G401 (cell line): ENCODE measurements at regions not wholly inside any gene's neighbourhood (a gene's known extent, or its start where the extent isn't known, plus 50 kb on each side); places are given as distances from the start of the nearest gene placed in this dataset.

Experiments used
- DNase-seq: peaks from one replicate; pipeline ENCODE4 v3.0.0-alpha.2; 2015; ENCODE audit warnings: low spot score
- in situ Hi-C: cut with HindIII; loops from 2 replicates; pipeline ENCODE4 v1.10.0; 2016; ENCODE audit warnings: low sequenced_read_pairs, mixed read lengths

DNA sequence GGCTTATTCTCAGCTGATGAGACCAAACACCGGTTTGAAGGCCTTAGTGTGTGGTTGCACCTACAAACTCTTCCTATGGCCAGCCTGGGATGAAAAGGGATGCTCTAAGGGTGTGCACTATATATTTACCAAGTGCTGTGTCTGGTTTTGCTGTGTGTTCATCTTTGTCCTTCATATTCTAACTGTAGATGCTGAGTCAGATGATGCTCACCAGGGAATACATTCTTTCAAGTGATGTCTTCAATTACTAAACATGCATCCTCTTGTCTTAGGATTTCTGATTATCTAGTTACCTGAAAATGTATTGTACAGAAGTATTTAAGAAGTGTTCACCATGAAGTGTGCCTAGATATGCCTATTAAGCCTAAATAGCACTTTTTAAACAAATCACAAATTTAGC lies 1111.6 kb upstream of the ZEB2 start:
- DNase-seq = no peak
- in situ Hi-C loops = no loop called here

DNA sequence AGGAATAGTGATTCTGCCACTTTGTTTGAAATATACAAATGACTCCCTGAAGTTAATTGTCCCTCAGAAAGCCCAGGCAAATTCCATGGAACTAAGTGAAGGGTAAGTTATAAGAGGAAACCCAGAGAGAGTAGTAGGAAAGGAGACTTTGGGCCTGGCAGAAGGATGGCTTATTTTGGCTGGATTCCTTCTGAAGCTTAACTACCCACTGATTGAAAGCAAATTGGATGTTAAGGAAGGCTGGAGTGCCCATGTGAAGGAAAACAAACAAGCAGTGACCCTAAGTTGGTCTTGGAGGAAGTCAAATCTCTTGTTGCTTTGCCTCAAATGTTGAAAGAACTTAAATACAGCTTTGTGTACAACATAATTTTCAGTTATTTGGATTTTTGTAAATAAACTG lies 1106.4 kb upstream of the ZEB2 start:
- in situ Hi-C loops = no loop called here
- no peak for DNase-seq

DNA sequence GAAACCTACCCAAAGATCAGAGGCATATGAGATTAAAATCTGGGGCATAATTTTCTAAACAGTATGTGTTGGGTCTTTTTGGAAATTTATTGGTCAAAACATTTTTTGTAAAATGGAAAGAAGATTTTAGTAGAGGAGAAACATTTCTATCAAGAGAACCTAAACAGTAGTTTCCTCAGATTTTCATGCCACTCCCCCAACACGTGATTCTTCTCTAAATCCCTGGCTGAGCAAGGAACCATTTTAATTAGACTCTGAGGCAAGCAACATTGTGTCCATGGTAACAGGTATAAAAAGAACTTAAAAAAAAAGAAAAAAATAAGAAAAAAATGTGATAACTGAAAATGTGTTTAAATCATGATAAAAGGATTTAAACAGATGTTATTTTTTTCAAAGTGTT lies 1105.2 kb upstream of the ZEB2 start:
- in situ Hi-C loops = no loop called here
- no peak for DNase-seq

DNA sequence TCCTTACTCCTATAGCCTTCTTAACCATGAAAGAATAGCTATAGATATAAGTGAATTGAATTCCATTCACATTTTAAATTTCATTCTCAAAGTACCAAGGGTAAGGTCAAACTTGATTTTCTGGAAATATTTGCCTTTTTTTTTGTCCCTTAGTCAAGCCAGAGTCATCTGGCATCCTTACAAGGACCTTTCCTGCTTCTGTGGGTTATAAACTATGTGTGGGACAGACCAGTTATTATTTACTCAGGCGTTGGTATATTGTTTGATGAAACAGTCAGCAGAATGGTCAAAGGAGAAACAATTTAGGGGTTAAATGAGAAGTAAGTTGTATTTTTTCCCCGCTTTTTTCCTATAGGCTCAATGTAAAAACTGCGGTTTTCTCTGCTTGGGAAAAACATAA lies 1103.2 kb upstream of the ZEB2 start:
- no peak for DNase-seq
- in situ Hi-C loops = no loop called here

DNA sequence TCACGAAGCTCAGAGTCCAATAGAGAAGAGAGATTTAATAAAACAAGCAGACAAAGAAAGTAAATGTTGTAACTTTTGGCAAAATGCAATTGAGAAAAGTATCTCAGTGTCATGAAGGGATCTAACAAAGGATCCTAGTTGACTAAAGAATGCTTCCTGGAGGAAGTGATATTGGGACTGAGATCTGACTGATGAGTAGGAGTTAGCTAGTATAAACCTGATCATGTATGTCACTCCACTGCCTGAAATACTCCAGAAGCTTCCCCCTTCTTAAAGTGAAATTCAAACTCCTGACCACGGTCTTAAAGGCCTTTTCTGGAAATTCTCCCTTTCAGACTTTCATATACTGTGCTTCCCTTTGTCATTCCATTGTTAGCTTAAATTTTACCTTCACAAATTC lies 1102.4 kb upstream of the ZEB2 start:
- no peak for DNase-seq
- in situ Hi-C loops = no loop called here

DNA sequence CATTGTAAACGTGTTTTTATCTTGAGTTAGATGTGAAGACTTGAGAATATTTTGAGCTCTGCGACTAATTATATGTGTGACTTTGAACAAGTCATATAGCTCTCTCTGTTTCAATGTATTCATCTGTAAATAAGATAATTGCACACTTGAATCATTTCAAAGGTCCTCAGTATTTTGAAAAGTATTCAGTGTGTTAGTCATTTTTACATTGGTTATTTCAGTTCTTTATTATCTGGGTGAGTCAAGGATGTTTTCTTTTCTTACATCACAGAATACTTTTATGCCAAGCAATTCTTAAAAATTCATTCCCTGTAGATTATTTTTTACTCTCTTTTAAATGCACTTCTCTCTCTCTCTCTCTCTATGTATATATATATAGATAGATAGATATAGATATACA lies 1098.0 kb upstream of the ZEB2 start:
- no peak for DNase-seq
- in situ Hi-C loops = no loop called here

DNA sequence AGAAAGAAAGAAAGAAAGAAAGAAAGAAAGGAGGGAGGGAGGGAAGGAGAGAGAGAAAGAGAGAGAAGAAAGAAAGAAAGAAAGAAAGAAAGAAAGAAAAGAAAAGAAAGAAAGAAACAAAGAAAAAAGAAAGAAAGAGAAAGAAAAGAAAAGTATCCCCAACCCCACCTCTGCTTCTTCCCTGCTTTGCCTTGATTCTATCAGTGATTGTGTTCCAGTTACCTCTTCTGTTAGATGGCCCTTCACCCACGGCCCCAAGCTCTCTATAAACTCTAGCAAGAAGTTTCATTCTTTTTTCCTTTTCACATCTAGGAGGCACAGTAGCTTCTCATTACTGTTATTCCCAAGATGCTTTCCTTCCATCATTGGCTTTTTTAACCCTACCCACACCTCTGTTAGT lies 1097.5 kb upstream of the ZEB2 start:
- no peak for DNase-seq
- in situ Hi-C loops = no loop called here

DNA sequence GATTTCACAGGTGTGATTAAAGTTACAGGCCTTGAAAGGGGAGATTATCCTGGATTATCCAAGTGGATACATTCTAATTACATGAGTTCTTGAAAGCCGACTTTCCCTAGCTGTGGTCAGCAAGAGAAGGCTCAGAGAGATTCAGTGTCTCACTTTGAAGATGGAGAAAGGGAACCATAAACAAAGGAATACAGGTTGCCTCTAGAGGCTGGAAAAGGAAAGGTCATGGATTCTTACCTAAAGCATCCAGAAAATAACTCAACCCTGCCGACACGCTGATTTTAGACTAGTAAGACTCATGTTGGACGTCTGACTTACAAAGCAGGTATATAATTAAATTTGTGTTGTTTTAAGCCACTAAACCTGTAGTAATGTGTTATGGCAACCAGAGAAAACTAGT lies 1095.7 kb upstream of the ZEB2 start:
- in situ Hi-C loops = no loop called here
- no peak for DNase-seq

DNA sequence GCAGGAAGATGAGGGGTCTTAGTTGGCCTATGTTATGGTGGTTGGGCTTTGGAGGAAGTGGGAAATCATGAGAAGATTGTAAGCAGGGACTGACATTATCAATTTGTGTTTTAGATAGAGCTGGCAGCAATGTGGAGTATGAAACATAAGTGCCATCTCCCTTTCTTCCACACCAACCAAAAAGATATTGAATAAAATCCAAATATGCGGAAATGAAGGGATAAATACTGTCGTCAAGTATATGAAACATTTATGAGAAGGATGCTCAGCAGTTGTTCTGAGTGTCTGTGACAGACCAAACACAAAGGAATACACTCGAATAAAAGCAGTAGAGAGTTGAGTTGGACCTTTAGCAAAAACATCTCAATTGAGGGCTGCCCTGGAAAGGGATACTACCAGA lies 1090.0 kb upstream of the ZEB2 start:
- no peak for DNase-seq

DNA sequence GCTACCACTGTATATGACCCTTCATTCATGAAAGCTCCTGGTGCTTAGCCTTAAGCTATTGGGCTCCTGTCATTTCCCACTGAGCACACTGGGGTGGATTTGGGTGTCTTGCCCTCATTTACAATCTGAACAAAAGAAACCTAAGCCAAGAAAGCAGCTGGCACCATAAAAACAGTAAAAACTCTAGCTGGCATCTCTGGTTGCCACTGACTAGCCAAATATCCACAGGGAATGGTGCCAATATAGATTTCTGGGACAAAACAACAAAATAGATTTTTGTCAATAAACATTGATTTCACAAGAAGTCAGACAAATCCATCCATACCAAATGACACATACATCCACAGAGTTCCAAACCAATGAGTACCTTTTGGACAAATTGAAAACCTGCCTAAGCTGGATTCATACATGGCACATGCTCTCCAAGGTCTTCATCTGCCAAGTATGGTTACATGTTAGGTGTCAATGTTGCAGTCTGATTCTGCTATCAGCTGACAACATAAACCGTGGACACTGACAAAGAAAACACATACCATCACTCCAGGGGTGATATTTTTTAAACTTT lies 1081.5 kb upstream of the ZEB2 start:
- in situ Hi-C loops = no loop called here

More for the DNA sequence above, 1090.0 kb upstream of the ZEB2 start:
- in situ Hi-C loops = no loop called here

DNA sequence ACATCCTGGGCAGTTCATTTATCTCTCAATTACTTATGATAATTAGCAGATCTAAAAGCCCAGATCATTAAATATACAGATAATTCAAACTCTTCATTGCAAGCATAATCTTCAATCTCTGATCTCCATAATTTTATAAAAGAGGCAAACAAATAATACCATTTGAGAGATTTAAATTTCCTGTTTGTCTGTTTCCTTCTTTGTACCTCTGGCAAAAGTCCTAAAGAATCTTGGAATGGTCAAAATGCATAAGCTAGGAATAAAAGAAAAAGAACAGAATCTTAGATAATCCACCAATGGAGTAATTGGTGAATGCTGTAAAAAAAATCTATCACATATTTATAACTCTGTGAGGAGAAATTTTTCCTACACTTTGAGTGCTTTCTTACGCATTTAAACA lies 1080.9 kb upstream of the ZEB2 start:
- in situ Hi-C loops = no loop called here
- no peak for DNase-seq

More for the DNA sequence above, 1081.5 kb upstream of the ZEB2 start:
- no peak for DNase-seq

DNA sequence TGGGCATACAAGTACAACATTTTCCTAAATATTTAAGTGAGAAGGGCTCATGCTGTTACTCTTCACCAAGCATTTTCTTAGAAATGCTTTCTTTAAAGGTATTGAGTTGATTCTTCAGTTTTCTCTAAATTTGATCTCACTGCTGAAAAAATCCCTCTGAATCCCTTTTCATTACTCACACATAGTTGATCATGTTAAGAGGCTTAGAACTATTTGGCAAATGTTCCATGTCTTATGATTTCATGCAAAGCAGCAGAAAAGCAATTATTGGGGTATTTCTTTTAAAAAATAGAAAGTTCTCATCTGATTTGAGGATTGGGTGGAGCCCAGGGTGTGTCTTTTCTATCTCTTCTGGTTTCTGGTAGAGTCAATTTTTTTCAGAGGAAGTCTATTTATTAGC lies 1079.8 kb upstream of the ZEB2 start:
- in situ Hi-C loops = no loop called here
- DNase-seq = no peak

DNA sequence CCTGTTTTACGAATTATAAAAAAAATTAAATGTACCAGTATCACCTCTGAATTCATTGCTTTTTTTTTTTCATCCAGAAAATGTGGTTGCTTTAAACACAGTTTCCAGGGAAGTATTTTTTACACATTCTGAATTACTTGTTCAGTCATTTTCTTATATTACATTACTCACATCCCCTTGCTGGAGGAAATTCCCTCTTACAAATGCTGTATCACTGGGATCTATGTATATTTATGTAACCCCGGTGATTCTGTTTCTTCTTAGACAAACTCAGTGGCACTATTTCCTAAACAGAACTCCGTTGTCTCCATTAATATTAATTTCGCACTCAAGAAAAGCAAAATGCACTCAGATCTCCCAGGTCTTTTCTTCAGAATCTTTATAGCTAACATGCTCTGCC lies 1078.5 kb upstream of the ZEB2 start:
- no peak for DNase-seq
- in situ Hi-C loops = no loop called here

DNA sequence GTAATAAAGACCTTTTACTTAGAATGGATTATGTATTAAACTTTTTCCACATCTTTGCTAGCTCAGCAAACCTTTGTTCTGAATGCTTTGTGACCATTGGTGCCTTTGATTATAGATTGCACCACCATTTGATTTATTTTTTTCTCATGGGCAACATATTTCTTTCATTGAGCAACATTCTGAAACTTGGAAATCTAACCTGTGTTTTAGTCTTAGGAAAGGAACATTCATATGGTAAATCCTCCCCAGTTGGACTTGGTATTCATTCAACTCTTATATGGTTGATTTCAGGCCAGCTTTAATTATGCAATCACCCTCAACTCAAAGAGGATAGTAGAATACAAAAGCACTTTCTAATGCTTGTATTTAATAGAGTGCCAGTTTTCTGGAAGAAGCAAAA lies 1077.9 kb upstream of the ZEB2 start:
- in situ Hi-C loops = no loop called here
- no peak for DNase-seq

DNA sequence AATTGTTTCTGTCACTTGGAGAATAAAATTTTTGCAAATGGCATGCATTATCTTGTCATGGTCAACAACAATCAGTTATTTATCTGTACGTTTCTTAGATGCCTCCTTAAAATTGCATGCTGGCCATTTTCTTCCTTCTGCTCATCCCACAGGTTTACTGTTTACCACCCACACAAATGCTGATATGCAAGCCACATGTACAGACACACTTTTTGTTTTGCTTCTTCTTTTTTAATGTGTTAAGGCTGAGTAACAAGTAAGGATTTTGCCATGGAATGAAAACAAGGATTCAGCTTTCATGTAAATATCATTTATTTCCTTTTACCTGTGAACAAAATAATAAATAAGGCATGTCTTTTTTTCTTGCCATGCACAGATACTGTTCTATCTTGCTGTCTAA lies 1077.1 kb upstream of the ZEB2 start:
- DNase-seq = no peak
- in situ Hi-C loops = no loop called here

DNA sequence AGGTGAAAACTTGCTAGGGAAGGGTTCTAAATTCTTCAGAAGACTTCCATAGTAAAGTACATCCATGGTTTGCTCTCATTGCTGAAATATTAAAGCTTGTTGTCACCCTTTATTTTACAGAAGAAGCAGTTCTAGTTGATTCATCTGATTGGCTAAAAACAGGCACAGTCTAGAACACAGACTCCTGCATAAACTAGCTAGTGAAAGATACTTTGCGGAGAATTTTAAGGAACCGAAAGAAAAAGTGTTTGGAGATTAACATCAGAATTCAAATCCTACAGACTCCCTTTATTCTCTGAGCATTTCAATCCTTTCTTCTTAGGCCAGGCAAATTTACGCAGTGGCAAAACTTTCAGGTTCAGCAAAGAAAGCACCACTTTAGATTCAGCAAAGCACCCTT lies 1076.5 kb upstream of the ZEB2 start:
- no peak for DNase-seq
- in situ Hi-C loops = no loop called here

DNA sequence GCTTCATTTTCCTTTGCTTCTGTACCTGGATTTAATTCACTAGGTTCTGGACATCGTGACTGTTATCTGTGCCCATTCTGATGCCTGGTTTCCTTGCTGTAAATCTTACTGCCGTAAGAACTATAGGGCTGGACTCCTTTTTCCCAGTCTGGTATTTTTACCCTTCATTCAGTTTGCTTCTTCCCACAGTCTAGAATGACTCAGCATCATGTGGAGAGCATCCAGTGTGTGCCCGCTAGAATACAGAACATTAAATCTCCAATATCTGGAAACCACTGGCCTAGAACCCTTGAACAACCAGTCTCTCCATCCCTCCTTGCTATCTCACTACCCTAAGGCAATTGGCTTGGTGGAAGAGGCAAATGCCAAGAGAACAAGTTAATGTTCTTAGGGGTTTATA lies 1075.4 kb upstream of the ZEB2 start:
- in situ Hi-C loops = no loop called here
- no peak for DNase-seq

DNA sequence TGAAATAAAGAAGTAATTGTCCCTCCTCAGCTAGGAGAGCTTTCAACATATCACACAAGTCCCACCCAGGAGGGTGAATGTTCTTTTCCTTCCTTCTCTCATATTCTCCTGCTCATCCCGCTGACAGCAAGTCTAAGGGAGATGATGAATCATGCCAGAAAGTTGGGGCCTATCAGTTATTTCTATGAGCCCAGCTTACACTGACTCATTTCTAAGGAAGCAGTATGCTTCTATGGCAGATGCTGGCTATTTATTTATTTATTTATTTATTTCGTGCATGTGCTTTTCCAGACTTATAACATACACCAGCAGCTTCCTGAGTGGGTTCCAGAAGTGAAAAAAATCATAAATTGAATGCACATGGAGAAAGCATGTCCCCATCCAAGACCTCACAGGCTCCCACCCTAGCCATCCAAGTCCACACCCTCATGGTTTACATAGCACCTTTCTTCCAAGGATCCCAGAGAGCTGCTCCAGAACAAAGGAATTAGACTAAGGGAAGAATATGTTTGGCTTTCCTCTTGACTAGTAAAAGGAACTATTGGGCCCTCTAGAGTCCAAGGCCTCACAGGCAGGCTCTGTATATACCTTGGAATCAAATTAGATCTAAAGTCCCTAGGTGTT lies 1074.2 kb upstream of the ZEB2 start:
- no peak for DNase-seq
- in situ Hi-C loops = no loop called here

DNA sequence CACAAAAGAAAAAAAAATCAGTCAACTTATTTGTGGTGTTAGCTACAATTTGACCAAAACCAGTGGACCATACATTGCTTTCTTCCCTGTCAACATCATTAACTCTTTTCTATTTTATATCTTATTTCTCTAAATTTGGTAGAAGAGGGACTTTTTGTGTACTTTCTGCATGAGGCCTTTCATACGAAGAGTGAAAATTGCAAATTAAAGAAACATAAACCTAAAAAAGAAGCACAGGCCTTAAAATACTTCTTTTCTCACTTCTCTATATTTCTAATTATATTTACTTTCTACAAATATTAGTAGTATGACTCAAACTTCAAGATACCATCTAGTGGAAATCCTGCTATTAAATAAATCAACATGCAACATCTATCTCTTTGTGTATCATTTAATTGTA lies 1073.4 kb upstream of the ZEB2 start:
- in situ Hi-C loops = no loop called here
- DNase-seq = no peak

DNA sequence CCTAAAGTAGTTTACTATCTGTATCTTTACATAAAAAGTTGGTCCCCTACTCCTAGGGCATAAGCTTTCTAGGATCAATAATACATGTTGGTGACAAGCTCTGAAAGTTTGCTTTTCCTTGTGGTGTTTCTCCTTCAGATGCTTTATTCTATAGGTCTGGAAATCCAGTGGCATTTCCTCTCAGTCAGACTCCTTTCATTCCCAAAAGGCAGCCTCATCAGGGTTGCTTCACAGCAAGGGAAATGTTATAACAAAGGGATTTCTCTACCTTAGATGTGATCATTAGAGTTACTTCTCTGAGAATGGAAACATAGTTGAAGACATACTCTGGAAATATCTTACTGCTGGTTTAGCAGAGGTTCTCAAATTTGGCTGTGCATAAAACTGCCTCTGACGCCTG lies 1072.4 kb upstream of the ZEB2 start:
- in situ Hi-C loops = no loop called here
- DNase-seq = no peak

DNA sequence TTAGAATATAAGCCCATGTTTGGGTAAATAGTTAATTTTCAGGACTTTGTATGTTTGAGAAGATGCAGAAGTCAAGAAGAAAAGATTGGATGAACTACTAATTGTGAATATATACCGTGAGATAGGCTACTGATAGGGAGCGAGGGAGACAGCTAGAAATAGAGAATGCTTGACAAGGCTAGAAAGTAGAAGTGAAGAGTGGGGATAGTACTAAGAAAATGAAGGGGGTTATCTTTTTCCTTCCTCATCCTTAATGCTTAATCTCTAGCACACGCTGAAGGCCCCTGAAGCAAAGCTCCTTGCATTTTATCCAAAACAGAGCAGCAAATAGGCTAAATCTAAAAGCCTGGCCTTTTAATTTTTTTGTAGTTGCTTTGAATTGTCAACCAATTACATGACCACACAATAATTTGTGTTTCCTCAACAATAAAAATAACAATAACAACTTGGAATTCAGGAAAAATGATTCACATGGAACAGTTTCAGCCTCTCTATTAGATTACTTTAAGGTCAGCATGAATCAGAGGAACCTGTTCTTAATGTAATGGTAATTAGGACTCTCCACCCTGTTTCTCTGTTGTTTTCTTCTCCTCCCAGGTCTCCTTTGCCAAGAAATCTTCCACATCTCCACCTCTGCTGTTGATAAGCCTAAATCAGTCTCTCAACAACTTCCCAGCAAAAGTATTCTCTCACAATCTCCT lies 1071.3 kb upstream of the ZEB2 start:
- no peak for DNase-seq
- in situ Hi-C loops = no loop called here
